Parathyroid adenoma (tissue), 2 donors: ENCODE measurements at regions not wholly inside any gene's neighbourhood (a gene's known extent, or its start where the extent isn't known, plus 50 kb on each side); places are given as distances from the start of the nearest gene placed in this dataset.

ENCODE experiments used
- H2AFZ ChIP-seq: fragments of 300-600 bp; sonication (generic); one replicate; pipeline ENCODE4 v1.7.0; 2017; ENCODE audit warnings: antibody characterized with exemption, mild to moderate bottlenecking
- H3K27ac ChIP-seq: fragments of 300-600 bp; sonication (generic); one replicate; pipeline ENCODE4 v1.7.0; 2017
- H3K27me3 ChIP-seq: fragments of 300-600 bp; sonication (generic); one replicate; pipeline ENCODE4 v1.7.0; 2017; ENCODE audit warnings: low read length; ENCODE audit not compliant: control insufficient read depth, insufficient read depth
- H3K36me3 ChIP-seq: fragments of 300-600 bp; sonication (generic); one replicate; pipeline ENCODE4 v1.7.0; 2017; ENCODE audit warnings: low read length; ENCODE audit not compliant: control insufficient read depth, insufficient read depth
- H3K4me1 ChIP-seq: fragments of 300-600 bp; sonication (generic); one replicate; pipeline ENCODE4 v1.7.0; 2017; ENCODE audit warnings: control low read depth
- H3K4me2 ChIP-seq: fragments of 300-600 bp; sonication (generic); one replicate; pipeline ENCODE4 v1.7.0; 2017; ENCODE audit warnings: low read length
- H3K4me3 ChIP-seq: fragments of 300-600 bp; sonication (generic); one replicate; pipeline ENCODE4 v1.7.0; 2017; ENCODE audit warnings: low read depth, low read length
- H3K79me2 ChIP-seq: fragments of 300-600 bp; sonication (generic); one replicate; pipeline ENCODE4 v1.7.0; 2017; ENCODE audit warnings: control low read depth
- H3K9ac ChIP-seq: fragments of 300-600 bp; sonication (generic); one replicate; pipeline ENCODE4 v1.7.0; 2017; ENCODE audit warnings: mild to moderate bottlenecking
- H3K9me3 ChIP-seq: fragments of 300-600 bp; sonication (generic); one replicate; pipeline ENCODE4 v1.7.0; 2017; ENCODE audit warnings: low read length; ENCODE audit not compliant: control insufficient read depth
- CTCF ChIP-seq: fragments of 300-600 bp; sonication (generic); IDR thresholded peaks from one replicate; pipeline ENCODE4 v1.7.0; 2017; ENCODE audit warnings: antibody characterized with exemption, mild to moderate bottlenecking
- donor health status: primary hyperparathyroidism.

GRCh38 chr15:31522028-31522427 is 195.4 kb downstream of the KLF13 start:
- Histone ChIP-seq H3K36me3 (no peaks in the 10 kb centered on the region), H3K4me2 (no peak overlapping the region), H3K4me1 (no peaks in the 10 kb centered on the region), H3K4me3 (no peak overlapping the region), H3K9me3 (no peaks in the 10 kb centered on the region), H3K27ac (no peak overlapping the region), H2AFZ (no peak overlapping the region), H3K9ac (no peak overlapping the region), H3K79me2 (no peaks in the 10 kb centered on the region), H3K27me3 (no peaks in the 10 kb centered on the region)
- no peak for TF ChIP-seq CTCF

- H3K9me3 ChIP-seq, result no peaks in the 10 kb centered on the region
- no peak overlapping the region for H3K27ac ChIP-seq
- no peaks in the 10 kb centered on the region for H3K4me1 ChIP-seq
- H3K79me2 ChIP-seq, result no peaks in the 10 kb centered on the region
- no peaks in the 10 kb centered on the region for H3K36me3 ChIP-seq
- H2AFZ ChIP-seq, result no peak overlapping the region
- no peak overlapping the region for H3K9ac ChIP-seq
- TF ChIP-seq CTCF, result no peak
- H3K4me2 ChIP-seq, result no peak overlapping the region
- no peak overlapping the region for H3K4me3 ChIP-seq
- H3K27me3 ChIP-seq, result no peaks in the 10 kb centered on the region
Measured at GRCh38 chr15:31523027-31523654, 196.5 kb downstream of the KLF13 start.

- no peaks in the 10 kb centered on the region for H3K27me3 ChIP-seq
- no peak overlapping the region for H3K27ac ChIP-seq
- TF ChIP-seq CTCF, result no peak
Measured at GRCh38 chr15:31523655-31524049, 197.0 kb downstream of the KLF13 start.

GRCh38 chr15:31525185-31525695 is 198.6 kb downstream of the KLF13 start:
- H3K27me3 ChIP-seq, result no peaks in the 10 kb centered on the region
- no peak overlapping the region for H3K9ac ChIP-seq
- H3K4me1 ChIP-seq, result no peaks in the 10 kb centered on the region
- no peak for TF ChIP-seq CTCF
- no peak overlapping the region for H2AFZ ChIP-seq
- H3K79me2 ChIP-seq, result no peaks in the 10 kb centered on the region
- H3K9me3 ChIP-seq, result no peaks in the 10 kb centered on the region
- H3K36me3 ChIP-seq, result no peaks in the 10 kb centered on the region
- H3K4me2 ChIP-seq, result no peak overlapping the region
- H3K4me3 ChIP-seq, result no peak overlapping the region
- H3K27ac ChIP-seq, result no peak overlapping the region

More at GRCh38 chr15:31523655-31524049, 197.0 kb downstream of the KLF13 start:
- H3K4me2 ChIP-seq, result no peak overlapping the region
- H3K4me3 ChIP-seq, result no peak overlapping the region
- no peaks in the 10 kb centered on the region for H3K36me3 ChIP-seq
- no peaks in the 10 kb centered on the region for H3K4me1 ChIP-seq
- H2AFZ ChIP-seq, result no peak overlapping the region
- no peaks in the 10 kb centered on the region for H3K9me3 ChIP-seq
- no peak overlapping the region for H3K9ac ChIP-seq
- H3K79me2 ChIP-seq, result no peaks in the 10 kb centered on the region
